NCI-H2081 treated with DMSO at 0.1 percent for 48 hours (cell line): ENCODE measurements at regions not wholly inside any gene's neighbourhood (a gene's known extent, or its start where the extent isn't known, plus 50 kb on each side); places are given as distances from the start of the nearest gene placed in this dataset.
"Not testable (repeated sequence)": the region's sequence is repeated elsewhere in the genome, so short reads cannot be mapped to it uniquely, and the experiment has no call there.

Experiments
- DNase-seq: peaks from one replicate; lab custom pipeline; 2025; lab: John Stamatoyannopoulos, UW

DNA sequence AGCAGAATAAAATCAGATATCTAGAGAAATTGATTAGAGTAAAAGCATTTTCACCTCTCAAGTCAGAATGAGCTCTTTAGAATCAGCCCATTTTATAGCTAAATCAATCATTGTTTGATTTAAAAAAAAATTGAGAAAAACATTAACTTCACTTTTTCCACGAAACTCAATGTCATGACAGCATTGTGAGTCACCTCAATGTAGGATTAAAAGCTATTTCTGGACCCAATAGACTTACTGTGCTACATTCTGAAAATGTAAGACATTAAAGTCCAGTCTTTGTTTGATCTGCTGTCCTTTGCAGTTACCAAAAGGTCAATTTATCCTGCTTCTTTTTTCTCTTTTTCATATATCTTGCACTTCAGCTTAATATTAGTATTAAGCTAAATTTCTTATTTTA lies 519.4 kb upstream of the ZNF337 start:
- DNase-seq: no peak

DNA sequence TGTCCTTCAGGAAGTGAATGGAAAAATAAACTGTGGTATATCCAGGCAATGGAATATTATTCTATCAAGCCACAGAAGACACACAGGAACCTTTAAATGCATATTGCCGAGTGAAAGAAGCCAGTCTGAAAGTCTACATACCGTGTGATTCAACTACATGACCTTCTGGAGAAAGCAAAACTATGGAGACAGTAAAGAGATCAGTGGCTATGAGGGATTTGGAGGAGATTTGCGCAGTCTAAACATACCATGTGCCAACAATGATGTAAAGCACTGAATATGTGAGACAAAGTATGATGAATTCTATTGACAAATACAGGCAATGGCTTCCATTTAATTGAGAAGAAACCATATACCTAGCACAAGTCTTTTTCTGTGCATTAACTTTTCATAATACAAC lies 518.3 kb upstream of the ZNF337 start:
- DNase-seq: no peak

DNA sequence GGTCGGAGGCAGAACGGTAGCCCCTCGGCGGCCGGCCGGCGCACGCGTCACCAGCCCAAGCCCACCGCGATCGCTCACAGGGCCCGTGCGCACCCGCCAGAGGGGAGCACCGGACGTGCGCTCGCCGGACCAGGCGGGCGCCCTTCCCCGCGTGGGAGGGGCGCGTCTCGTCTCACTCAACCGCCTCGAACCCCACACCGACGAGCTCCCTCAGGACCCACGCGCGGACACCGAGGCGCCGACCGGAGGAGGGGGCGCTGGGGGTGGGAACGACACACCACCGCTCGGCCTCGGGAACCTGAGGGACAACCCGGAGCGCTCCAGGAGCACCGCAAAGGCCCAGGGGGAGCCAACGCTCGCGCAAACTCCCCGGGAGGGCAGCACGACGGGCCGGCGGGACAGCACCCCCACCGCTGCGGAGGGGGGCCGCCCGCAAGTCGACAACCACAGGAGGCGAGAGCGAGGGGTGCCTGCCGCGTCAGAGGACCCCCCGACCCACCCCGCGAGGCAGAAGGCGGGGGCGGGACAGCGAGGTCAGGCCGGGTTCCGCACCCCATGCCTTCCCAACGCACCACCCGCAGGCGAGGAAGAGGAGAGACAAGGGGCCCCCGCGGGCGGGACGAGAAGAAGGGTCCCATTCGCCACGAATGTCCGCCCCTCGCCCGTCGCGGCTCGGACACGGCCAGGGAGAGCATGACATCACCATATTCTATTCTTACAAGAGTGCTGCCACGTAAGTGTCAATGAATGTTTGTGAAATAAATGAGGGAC lies 512.7 kb upstream of the ZNF337 start:
- DNase-seq: no peak

DNA sequence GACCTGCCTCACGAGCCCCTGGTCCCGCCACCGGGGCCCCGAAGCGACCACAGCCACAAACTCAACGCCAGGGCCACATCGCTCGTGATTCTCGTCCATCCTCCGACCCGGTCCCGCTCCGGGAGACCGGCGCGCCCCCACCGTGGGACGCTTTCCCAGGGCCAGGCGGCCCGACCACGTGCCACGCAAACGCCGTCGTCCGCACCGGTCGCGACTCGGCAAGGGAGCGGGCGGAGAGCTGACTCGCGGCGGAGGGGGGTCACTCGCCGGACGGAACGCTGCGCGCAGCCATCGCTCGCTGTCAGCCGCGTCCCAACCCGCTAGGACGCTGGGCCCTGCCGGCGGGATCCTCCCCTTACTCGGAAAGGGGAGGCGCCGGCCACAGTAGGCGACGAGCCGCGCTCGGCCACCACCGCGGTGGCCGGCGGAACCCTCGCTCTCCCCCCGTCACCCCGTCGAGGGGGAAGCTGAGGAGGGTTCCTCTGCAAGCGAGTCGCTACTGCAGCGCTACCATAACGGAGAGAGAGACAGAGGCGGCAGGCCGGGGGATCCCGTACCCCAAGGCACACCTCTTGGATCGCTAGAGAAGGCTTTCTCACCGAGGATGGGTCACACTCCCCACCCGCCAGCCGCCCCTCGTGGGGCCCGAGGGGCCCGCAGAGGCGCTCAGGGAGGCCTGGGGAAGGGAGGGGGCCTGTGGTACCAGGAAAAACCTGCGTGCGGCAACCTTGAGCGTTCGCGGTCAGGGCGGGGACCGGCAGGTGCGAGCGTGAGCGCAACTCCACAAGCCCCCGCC lies 511.8 kb upstream of the ZNF337 start:
- DNase-seq: no peak

DNA sequence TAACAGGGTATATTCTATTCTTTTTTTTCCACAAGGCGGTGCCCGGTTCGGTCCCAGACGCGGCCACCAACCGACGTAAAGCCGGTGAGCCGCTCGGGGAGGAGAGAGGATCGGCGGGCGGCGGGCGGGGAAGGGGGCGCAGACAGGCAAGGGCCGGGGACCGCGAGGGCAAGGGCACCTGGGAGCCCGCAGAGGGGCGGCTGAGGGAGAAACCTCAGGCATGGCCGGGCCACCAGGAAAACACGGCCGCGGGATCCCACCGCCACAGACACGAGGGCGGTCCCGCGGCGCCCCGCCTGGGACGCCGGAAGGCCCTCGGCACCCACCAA lies 511.3 kb upstream of the ZNF337 start:
- DNase-seq: not testable (repeated sequence)

DNA sequence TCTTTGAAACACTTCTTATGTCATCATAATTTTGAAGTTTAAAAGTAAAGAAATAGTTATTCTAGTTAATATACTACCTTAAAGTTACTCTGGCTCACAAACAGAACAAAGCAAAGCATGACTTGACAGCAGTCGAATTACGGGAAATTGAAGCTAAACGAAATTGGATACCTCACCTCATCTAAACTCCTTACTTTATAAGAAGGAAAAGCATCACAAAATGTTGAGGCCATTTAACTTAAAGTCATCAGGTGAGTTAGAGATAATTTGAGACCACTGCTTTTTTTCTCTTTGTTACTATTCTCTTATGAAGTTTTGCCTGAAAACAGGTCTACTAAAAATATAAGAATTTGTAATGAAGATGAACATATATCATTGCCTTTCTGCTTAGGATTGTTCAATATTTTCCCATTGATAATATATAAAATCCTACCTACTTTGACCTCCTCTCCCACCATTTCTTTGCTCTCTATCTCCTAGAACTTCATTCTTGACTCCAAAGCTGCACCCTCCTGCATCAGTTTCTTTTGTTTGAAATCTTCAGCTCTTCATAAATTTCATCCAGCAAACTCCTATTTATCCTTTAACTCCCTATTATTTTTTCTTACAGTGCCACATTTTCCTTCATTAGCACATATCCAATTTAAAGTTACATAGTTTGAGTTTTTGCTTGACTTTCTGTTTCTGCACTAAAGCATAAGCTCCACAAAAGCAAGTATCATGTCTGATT lies 510.7 kb upstream of the ZNF337 start:
- DNase-seq: no peak

DNA sequence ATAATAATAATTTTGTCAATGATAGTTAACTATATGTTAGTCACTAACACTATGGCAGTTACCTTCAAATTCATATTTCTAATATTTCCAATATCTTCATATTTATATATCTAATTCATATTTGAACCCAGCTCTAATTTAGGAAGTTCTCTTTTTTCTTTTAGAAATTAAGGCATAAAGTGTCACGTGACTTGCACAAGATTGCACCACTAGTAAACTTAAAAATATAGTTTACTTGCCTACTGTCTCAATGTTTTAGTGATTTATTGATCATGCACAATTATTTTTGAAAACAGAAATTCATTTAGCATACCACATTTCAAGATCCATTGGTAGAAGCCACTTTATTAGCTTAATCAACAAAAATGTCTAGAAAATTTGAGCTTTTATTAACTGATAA lies 508.7 kb upstream of the ZNF337 start:
- no peak for DNase-seq

DNA sequence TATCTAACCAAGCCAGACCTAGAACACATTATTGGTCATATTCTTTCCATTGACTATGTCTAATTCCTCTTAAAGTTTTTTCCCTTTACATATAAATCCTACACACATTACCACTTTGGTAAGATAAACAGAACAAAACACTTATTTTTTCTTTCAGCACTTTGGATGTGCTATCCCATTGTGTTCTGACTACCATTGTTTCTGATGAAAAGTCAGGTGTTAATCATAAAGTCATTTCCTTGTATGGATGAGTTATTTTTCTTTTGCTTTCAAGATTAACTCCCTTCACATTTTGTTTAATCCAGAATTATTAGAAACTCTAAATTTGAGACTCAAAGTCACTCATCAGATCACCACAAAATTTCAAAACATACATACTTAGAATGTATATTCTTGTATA lies 504.4 kb upstream of the ZNF337 start:
- DNase-seq: not testable (repeated sequence)

DNA sequence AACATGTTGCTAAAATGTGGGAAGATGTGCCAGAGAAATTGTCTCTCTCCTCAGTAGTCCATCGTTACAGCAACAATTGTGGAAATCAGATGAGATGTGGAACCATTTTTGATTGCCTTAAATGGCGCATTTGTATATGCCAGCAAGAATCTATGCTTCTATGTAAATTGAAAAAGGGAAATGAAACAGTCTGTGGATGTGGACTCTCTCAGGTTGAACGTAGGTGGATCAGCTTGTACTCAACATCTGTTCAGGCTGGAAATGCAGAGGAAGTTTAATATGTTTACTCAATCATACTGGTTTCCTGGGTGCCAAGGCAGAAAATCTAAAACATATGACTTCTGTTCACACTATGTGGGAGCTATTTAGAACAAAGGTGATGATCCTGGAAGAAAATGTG lies 490.7 kb upstream of the ZNF337 start:
- DNase-seq: not testable (repeated sequence)

DNA sequence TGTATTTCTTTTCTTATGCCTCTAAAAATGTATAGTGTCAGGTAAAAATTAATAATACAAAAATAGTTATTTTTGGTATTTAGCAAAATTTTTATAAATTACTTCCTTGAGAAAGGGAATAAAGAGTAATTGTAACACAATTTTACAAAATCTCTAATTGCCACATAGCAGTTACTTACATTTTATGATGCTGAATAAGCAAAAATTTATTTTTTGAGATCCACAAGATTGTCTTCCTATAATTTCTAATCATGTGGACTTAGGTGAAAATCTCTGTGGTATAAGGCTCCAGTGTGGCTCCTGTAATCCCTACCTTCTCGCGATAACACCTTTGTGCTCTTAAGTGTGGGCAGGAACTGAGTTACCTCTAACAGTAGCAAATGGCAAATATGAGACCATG lies 487.1 kb upstream of the ZNF337 start:
- not testable (repeated sequence) for DNase-seq

DNA sequence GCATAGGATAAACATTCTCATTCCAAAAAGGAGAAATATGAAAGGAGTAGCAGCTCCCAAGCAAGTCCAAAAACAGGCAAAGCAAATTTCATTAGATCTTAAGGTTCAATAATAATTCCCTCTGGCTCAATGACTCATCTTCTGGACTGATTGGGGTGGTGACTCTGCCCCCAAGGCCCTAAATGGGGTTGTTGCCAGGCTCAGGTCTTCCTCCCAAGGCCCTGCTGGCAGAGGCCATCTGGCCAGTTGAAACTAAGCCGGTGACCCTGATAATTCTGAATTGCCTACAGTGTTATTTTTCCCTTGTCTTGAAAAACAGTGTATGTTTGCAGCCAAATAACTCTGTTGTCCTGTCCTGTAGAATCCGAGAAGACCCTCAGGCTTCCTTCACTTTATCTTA lies 484.7 kb upstream of the ZNF337 start:
- not testable (repeated sequence) for DNase-seq

DNA sequence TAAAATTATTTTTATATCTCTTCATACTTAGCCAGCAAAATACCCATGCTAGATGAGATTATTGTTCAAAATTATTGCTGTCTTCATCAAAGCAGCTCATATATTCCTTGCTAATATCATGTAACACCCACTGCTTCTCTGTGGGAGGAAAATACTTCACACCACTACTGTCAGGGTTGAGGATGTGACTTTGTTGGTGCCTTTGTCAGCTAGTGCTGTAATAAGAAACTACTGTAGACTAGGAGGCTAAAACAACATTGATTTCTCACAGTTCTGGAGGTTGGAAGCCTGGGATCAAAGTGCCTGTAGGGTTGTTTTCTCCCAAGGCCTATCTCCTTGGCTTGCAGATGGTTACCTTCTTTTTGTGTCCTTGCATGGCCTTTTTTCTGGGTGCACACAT lies 475.2 kb upstream of the ZNF337 start:
- DNase-seq: not testable (repeated sequence)

DNA sequence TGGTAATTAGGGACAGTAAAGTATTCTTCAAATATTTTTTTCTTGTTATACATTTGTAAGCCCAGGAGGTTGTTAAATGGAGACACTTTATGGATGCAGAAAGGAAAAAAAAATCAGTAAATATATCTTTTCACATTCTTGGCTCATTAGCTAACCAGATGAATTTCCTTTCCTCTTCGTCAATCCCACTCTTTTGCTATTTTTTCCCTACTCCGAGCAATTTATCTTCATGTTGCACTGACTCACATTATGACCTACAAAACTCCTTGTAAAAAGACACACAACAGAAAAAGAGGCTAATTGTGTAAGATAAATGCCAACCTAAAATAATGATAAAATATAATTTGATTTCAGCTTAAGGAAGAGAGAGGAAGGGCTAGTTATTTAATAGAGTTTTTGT lies 472.9 kb upstream of the ZNF337 start:
- no peak for DNase-seq

DNA sequence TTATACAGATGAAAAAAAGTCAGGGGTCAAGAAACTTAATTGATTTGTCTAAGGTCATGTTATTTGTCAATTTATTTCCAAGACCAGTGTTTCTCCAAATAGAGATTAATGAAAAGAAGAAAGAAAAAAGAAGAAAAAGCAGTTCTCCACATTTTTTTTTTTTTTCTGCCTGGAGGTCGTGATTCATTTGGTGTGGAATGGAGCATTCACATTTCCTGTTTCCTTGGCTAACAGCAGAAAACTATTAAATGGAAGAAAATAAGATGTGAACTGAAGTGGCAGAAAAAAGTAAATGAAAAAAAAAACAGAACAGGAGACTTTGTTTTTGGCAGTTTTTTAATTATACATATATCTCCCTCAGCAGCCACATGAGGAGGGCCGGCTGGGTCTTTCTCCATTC lies 470.8 kb upstream of the ZNF337 start:
- DNase-seq: no peak

DNA sequence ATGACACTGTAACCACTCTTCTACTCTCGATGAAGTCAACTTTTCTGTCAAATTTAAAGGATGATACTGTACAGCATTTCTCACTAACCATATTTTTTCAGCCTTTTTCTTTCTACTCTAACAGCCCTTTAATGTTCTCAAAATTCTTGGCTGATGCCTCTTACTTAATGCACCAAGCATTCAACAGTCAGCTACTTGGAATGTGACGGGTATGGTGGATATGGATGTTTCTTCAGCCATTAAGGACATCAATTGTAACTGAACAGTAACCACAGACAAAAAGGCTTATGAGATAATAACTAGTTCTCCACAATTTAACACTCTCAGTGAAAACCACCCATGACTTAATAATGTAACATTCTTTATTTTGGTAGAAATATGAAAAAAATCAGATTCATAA lies 467.2 kb upstream of the ZNF337 start:
- DNase-seq: no peak

DNA sequence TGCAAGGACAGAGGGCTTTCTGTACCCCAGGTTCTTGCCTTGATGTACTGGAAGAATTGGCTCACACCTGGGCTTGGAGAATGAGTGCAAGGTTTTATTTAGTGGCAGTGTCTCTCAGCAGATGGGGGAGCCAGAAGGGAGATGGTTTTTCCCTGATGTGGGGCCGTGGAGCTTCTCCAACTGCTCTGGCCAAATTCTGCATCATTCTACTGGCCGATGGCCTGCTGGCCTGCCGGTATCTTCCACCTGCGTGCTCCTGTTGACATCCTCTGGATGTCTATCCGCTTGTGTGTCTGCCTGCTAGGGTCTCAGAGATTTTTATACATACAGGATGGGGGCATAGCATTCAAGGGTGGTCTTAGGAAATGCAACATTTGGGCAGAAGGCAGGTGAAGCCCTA lies 466.5 kb upstream of the ZNF337 start:
- DNase-seq: not testable (repeated sequence)

DNA sequence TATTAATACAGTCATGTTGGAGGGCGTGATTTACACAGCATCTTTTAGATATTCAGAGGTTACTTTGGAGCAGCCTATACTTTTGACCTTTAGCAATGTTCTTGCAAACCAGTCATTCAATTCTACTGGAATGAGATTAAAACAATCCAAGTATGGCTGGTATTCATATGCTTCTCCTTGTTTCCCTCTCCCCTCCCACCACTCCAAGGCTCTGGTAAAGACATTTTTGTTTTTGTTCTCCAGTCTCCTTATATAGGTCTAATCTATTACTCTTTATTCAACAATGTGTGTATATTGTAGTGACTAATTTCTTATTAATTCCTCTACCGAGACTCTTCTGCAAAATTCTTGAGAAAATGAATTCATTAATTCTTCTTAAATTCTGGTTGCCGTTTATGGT lies 465.1 kb upstream of the ZNF337 start:
- not testable (repeated sequence) for DNase-seq

DNA sequence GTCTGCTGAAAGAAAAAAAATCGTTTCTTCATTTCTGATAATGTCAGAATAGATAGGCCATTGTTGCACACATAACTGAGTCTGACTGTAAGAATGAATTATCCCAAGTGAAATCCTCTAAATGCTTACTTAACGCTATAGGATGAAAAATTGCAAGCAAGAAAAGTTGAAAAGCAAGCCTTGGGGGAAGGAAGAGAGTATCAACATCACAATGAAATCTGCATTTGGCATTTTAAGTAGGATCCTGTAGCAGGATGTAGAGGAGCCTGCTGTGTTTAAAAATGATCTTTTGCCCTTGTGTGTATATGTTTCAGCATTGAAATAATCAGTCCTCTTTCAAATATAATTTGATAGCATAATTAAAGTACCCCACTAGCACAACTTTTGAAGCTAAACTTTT lies 464.3 kb upstream of the ZNF337 start:
- DNase-seq: not testable (repeated sequence)

DNA sequence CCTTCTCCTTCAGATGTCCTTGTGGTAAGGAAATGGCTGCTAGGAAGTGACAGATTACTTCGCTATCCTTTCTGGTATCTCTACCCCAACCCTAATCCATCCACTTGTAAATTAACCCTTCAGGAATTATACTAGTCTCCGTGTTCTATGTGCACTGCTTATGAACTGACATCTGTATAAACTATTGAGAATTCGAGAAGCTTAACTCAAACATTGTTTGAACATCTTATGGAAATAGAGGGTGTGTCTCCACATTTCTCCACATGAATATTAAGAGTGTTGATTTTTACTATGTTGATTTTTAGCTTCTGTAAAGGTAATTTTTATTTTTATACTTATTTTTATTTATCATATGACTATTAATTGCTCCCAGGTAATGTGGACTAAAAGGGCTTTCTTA lies 457.6 kb upstream of the ZNF337 start:
- no peak for DNase-seq

DNA sequence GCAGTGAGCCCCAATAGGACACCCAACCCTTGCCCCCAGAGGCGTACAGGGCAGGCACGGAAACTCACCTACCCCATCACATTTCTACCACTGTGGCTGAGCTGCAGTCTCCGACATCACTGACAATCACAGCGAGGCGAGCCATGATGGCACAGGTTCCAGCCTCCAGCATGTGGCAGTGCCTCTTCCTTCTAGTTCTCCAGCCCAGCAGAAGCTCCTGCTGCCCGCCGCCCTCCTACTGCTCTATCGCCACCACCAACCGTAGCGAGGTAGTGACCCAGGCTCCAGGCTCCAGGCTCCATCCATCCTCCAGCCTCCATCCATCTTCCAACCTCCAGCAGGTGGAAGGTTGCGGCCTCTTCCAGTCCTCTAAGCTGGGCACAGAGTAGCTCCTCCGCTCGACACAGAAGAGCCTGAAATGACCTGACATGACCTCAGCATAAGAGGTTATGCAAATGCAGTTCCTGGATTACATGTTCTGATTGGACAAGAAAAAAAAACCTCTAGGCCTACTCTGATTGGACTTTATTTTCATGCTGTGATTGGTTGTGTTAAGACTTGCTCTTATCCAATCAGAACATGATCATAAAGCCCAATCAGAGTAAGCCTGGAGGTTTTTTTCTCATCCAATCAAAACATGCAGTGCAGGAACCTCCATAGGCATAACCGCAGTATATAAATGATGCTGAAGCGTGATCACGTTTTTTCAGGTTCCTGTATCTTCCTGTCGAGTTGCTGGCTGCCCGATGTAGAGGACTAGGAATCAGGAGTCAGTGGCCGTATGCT lies 438.9 kb upstream of the ZNF337 start:
- no peak for DNase-seq

DNA sequence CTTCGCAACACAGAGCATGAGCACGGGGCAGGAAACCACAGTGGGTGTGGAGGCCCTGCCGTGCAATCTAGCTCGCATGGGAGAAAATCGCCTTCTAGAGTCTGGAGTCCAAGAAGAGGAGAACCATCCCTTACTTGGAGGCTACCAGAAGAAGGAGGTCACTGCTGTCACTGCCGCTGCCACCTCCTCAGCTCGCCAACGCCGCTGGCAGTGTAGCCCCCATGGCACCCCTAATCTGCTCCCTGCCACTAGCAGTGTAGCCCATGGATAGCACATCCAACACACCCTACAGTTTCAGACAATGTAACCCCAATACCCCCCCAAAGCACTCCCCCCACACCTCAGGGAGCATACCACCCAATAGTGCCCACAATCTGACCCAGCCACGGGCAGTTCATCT lies 438.0 kb upstream of the ZNF337 start:
- no peak for DNase-seq

DNA sequence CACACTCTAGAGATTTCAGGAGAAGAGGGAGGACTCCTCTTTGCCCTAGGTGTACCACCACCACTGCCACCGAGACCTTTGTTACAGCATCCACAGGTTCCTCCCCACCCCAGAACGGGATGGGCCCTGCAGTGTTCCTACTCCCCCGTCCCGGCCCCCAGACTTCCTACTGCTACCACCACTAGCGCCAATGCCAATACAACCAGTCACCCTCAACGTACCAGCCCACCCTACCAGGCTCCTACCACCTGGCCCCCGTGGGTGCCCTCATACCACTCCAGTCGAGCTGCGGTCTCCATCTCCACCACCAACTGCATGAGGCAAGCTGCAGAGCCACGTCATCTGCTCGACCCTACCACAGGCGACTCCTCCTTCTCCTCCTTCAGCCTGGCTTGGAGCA lies 437.1 kb upstream of the ZNF337 start:
- not testable (repeated sequence) for DNase-seq
